HepG2 (cell line): ENCODE measurements at regions not wholly inside any gene's neighbourhood (a gene's known extent, or its start where the extent isn't known, plus 50 kb on each side); places are given as distances from the start of the nearest gene placed in this dataset.

Experiments
- ATAC-seq: fragments of 200-7000 bp; cut with Tn5 transposase; 3 replicates; pipeline ENCODE4 v1.9.1; 2020; ENCODE audit warnings: mild to moderate bottlenecking, moderate library complexity
- BruUV-seq: library from RNA; stranded (reverse); fragments of 400-500 nt; replicated peaks from 2 replicates; lab custom pipeline; 2021; lab: Mats Ljungman, UMichigan
- CTCF ChIA-PET: fragments of 300-600 bp; formaldehyde crosslinking; extraction: SDS; loops from one replicate; lab custom pipeline; 2021; ENCODE audit warnings: low total read pairs, inconsistent platforms, low intra/inter-chr PET ratio; lab: Yijun Ruan, JAX
- POLR2A ChIA-PET: fragments of 350-600 bp; sonication (Branson Sonifier 250); formaldehyde crosslinking; loops from one replicate; lab custom pipeline; 2020; ENCODE audit warnings: antibody characterized with exemption, inconsistent platforms; lab: Yijun Ruan, JAX
- DNase-seq: peaks from one replicate; pipeline ENCODE4 v3.0.0-alpha.2; 2015; ENCODE audit warnings: low spot score
- FAIRE-seq: peaks from 3 replicates; lab custom pipeline; 2011; peaks lifted over from hg19 to GRCh38; lab: Jason Lieb, UNC
- H2AFZ ChIP-seq: one replicate; pipeline ENCODE4 v1.6.1; 2011; ENCODE audit warnings: low read length, inconsistent platforms
- H3K27ac ChIP-seq: fragments of 300-600 bp; 3 replicates; pipeline ENCODE4 v1.8.0; 2011; ENCODE audit warnings: mixed run types, mild to moderate bottlenecking, mixed read lengths, low read length, inconsistent platforms; ENCODE audit not compliant: insufficient read depth; ENCODE audit errors: extremely low read length
- H3K27me3 ChIP-seq, 2 experiments: fragments of 200-600 bp in 1 of 2; 2 replicates in 1 of 2; 3 replicates in 1 of 2; pipeline versions ENCODE4 v1.6.0 to v1.8.0; 2011; ENCODE audit warnings: low read length in 2 of 2, mild to moderate bottlenecking in 2 of 2, moderate library complexity in 2 of 2, inconsistent platforms in 1 of 2; ENCODE audit not compliant: insufficient read depth in 2 of 2, control insufficient read depth in 1 of 2
- H3K36me3 ChIP-seq, 2 experiments: fragments of 200-600 bp in 1 of 2; replicated peaks in 1 of 2; 2 replicates in 1 of 2; 3 replicates in 1 of 2; pipeline versions ENCODE4 v1.5.1 to v1.8.0; 2011; ENCODE audit warnings: low read length in 2 of 2, inconsistent platforms in 1 of 2; ENCODE audit not compliant: insufficient read depth in 2 of 2, control insufficient read depth in 1 of 2
- H3K4me1 ChIP-seq: 2 replicates; pipeline ENCODE4 v1.5.1; 2012; ENCODE audit warnings: low read length, inconsistent platforms; ENCODE audit not compliant: insufficient read depth
- H3K4me2 ChIP-seq: 2 replicates; pipeline ENCODE4 v1.6.0; 2011; ENCODE audit warnings: low read depth, low read length, inconsistent platforms
- H3K4me3 ChIP-seq, 3 experiments: fragments of 200-600 bp in 1 of 3; sonication (generic), shearing (Covaris generic) in 1 of 3; replicated peaks in 1 of 3; 2 replicates each; pipeline ENCODE4 v1.5.1; 2011 to 2016; ENCODE audit warnings: low read length in 3 of 3, inconsistent platforms in 2 of 3, low read depth in 2 of 3, mild to moderate bottlenecking in 2 of 3, control low read depth in 1 of 3, mixed read lengths in 1 of 3; ENCODE audit not compliant: insufficient read depth in 1 of 3
- H3K79me2 ChIP-seq: one replicate; pipeline ENCODE4 v1.6.1; 2011; ENCODE audit warnings: low read length, inconsistent platforms; ENCODE audit not compliant: insufficient read depth
- H3K9ac ChIP-seq: 2 replicates; pipeline ENCODE4 v1.6.0; 2011; ENCODE audit warnings: mild to moderate bottlenecking, low read depth, low read length, inconsistent platforms; ENCODE audit not compliant: insufficient read depth
- H3K9me3 ChIP-seq: 2 replicates; pipeline ENCODE4 v1.5.1; 2012; ENCODE audit warnings: mild to moderate bottlenecking, low read length
- H4K20me1 ChIP-seq: 2 replicates; pipeline ENCODE4 v1.6.0; 2011; ENCODE audit warnings: inconsistent platforms, mild to moderate bottlenecking, low read length, moderate library complexity; ENCODE audit not compliant: insufficient read depth
- KDM4B ChIP-seq: sonication (generic); formaldehyde crosslinking; IDR thresholded peaks from 2 replicates; pipeline ENCODE4 v1.4.0; 2020; ENCODE audit warnings: missing genetic modification reagents
- KLF12 ChIP-seq: sonication (generic); formaldehyde crosslinking; IDR thresholded peaks from 2 replicates; pipeline ENCODE4 v1.4.0; 2020; ENCODE audit warnings: missing genetic modification reagents, borderline replicate concordance
- NFYB ChIP-seq: sonication (generic); formaldehyde crosslinking; IDR thresholded peaks from 2 replicates; pipeline ENCODE4 v1.4.0; 2020; ENCODE audit warnings: missing genetic modification reagents
- PTBP1 ChIP-seq: fragments of 200-400 bp; formaldehyde crosslinking; IDR thresholded peaks from 2 replicates; pipeline ENCODE4 v1.6.1; 2018; ENCODE audit warnings: low read length, low read depth; ENCODE audit not compliant: poor library complexity, severe bottlenecking
- RBAK ChIP-seq: sonication (generic); formaldehyde crosslinking; IDR thresholded peaks from 2 replicates; pipeline ENCODE4 v1.5.1; 2020; ENCODE audit warnings: mild to moderate bottlenecking, missing genetic modification reagents
- SRF ChIP-seq: IDR thresholded peaks from 2 replicates; pipeline ENCODE4 v1.6.1; 2011; ENCODE audit warnings: mild to moderate bottlenecking, low read depth, low read length, moderate library complexity
- ZC3H13 ChIP-seq: sonication (generic); formaldehyde crosslinking; IDR thresholded peaks from 2 replicates; pipeline ENCODE4 v1.8.1; 2023; ENCODE audit warnings: mild to moderate bottlenecking, missing genetic modification reagents, moderate library complexity
- ZNF7 ChIP-seq: IDR thresholded peaks from 2 replicates; pipeline ENCODE4 v1.6.1; 2016; ENCODE audit warnings: missing biosample characterization, missing genetic modification reagents
- ZNF703 ChIP-seq: sonication (generic); formaldehyde crosslinking; IDR thresholded peaks from 2 replicates; pipeline ENCODE4 v1.5.1; 2020; ENCODE audit warnings: missing genetic modification reagents, mild to moderate bottlenecking, moderate library complexity, borderline replicate concordance
- WGBS: methylation state at CpG from one replicate; pipeline ENCODE4 v1.1.6; 2017; ENCODE audit warnings: low lambda C conversion rate; 5-methylcytosine and 5-hydroxymethylcytosine counted together
- in situ Hi-C: cut with HindIII; loops from 2 replicates; pipeline ENCODE4 v1.10.0; 2017; ENCODE audit warnings: low pct_unique_long_range_greater_than_20kb; ENCODE audit not compliant: extremely low pct_ligation_motif_present
- intact Hi-C: fragments of 100-400 bp; cut with micrococcal nuclease; formaldehyde crosslinking; loops from one replicate; pipeline ENCODE4 v1.10.0; 2022; ENCODE audit not compliant: unreplicated experiment

GRCh38 chr16:87114832-87115231 lies 202.4 kb downstream of the C16orf95 start:
- no peak overlapping the region for H2AFZ ChIP-seq
- H3K4me1 ChIP-seq = no peaks in the 10 kb centered on the region
- H3K9me3 ChIP-seq = no peaks in the 10 kb centered on the region
- no peak for FAIRE-seq
- H3K27me3 ChIP-seq = peaks cover 0 to 19% of the 10 kb centered on the region in 2 experiments; a peak in 2 of 5 replicates
- H3K9ac ChIP-seq = no peak overlapping the region
- no peak for DNase-seq
- H4K20me1 ChIP-seq = no peaks in the 10 kb centered on the region
- H3K4me2 ChIP-seq = no peak overlapping the region
- in situ Hi-C loops = no loop called here
- no peak overlapping the region for H3K27ac ChIP-seq
- ATAC-seq = no peak
- no peak for TF ChIP-seq KLF12 (CRISPR knock-in tag)
- 0 out of 2 replicates have a peak, but pooled peaks have one; percentile 9 for TF ChIP-seq NFYB
- TF ChIP-seq RBAK (CRISPR knock-in tag) = no peak
- TF ChIP-seq ZNF7 (CRISPR knock-in tag) = no peak
- no peak for TF ChIP-seq ZC3H13 (CRISPR knock-in tag)
- 26% methylated on average over 5 of the region's 5 CpGs for WGBS
- CTCF ChIA-PET = no interaction called here
- no peak overlapping the region for H3K4me3 ChIP-seq
- POLR2A ChIA-PET = no interaction called here
- intact Hi-C loops = no loop called here
- no TSS peak for BruUV-seq
- H3K79me2 ChIP-seq = no peaks in the 10 kb centered on the region
- H3K36me3 ChIP-seq = no peaks in the 10 kb centered on the region

- no peaks in the 10 kb centered on the region for H3K36me3 ChIP-seq
- no peaks in the 10 kb centered on the region for H4K20me1 ChIP-seq
- H3K27me3 ChIP-seq = peaks cover 0 to 27% of the 10 kb centered on the region in 2 experiments; a peak in 3 of 5 replicates
- no peaks in the 10 kb centered on the region for H3K9me3 ChIP-seq
- H3K9ac ChIP-seq = no peak overlapping the region
- no peak overlapping the region for H2AFZ ChIP-seq
- WGBS = 20% methylated on average over 6 of the region's 6 CpGs
- no peak overlapping the region for H3K27ac ChIP-seq
- TF ChIP-seq PTBP1 (no peak), ZNF703 (CRISPR knock-in tag) (no peak), SRF (no peak), KDM4B (CRISPR knock-in tag) (no peak)
- POLR2A ChIA-PET = no interaction called here
- H3K4me3 ChIP-seq = no peak overlapping the region
- intact Hi-C loops = no loop called here
- BruUV-seq = no TSS peak
- no peak for FAIRE-seq
- no peaks in the 10 kb centered on the region for H3K79me2 ChIP-seq
- in situ Hi-C loops = no loop called here
- H3K4me1 ChIP-seq = no peaks in the 10 kb centered on the region
- H3K4me2 ChIP-seq = no peak overlapping the region
- DNase-seq = no peak
- CTCF ChIA-PET = no interaction called here
- no peak for ATAC-seq
These were observed 201.5 kb downstream of the C16orf95 start for GRCh38 chr16:87115646-87116045.
